NCI-H345 treated with DMSO at 0.1 percent for 48 hours (cell line): ENCODE measurements at regions not wholly inside any gene's neighbourhood (a gene's known extent, or its start where the extent isn't known, plus 50 kb on each side); places are given as distances from the start of the nearest gene placed in this dataset.
"Not testable (repeated sequence)": the region's sequence is repeated elsewhere in the genome, so short reads cannot be mapped to it uniquely, and the experiment has no call there.

Source experiments
- DNase-seq: peaks from one replicate; lab custom pipeline; 2025; ENCODE audit not compliant: unreplicated experiment; lab: John Stamatoyannopoulos, UW

DNA sequence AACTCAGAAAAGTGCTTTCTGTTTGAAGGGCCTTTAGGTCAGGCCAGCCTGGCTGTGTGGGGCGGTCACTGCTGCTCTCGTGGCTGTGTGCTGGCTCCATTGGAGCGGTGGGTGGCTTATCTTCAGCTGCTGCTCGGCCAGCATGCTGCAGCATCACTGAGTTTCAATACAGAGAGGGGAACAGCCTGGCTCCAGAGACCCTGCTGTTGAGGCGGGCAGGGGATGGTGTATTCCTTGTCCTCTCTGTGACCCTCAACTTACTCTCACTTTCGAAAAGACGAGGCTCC, 248.5 kb upstream of the ONECUT1 start:
- no peak for DNase-seq

- no peak for DNase-seq
Observed at GRCh38 chr15:53037904-53038654, 247.9 kb upstream of the ONECUT1 start.

DNA sequence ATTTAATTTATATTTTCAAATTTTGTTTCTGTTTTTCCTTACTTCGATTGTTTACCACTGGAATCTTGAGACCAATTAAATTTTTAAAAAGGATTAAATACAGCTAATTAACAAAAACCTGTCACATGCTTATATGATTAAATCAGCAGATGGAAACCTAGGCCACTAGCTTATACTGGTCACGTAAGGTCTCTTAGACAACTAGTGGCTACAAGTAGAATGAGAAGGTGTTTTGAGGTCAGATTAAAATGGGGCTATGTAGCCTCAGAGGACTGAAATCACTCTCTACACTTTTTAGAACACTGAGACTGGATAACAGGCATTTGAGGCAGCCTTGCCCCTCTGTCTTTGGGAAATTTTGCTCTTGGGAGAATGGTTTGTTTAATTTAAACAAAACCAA, 246.5 kb upstream of the ONECUT1 start:
- DNase-seq = no peak

- DNase-seq = no peak
Observed at GRCh38 chr15:53034767-53035245, 244.7 kb upstream of the ONECUT1 start.

DNA sequence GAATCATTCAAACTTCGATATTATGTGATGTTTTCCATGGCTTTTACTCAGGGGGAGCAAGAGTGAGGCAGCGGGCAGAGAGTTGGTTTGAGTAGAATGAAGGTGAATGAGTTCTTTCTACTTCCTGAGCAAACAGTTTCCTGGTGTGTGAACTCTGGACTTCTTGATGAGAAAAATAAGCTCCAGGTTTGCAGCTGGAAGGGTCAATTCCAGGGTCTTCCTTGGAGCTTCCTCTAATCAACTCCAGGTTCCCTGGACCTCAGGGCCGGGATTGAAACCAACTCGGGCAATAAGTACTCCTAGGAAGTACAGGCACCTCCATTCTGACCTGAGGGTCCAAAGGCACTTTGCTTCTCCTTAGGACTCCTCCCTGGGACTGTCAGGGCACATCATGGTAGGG, 243.6 kb upstream of the ONECUT1 start:
- no peak for DNase-seq

DNA sequence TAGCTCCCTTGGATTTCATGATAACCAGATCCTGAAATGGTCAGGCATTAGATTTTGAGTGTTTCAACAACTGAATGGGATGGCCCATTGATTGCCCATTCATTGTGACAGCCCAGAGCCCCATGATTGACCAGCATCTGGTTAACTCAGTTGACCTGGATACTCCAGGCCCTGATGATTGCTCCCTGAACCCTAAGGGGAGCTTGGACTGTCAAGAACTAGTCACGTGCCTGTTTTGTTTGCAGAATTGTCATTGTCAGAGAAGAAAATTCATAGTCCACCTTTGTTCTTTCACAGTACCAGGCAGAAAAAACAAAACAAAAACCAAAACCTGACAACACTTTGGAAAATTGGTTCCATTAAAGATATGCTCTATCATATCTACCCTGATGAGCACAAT, 241.3 kb upstream of the ONECUT1 start:
- DNase-seq = no peak

- no peak for DNase-seq
Observed at GRCh38 chr15:53022788-53023187, 232.7 kb upstream of the ONECUT1 start.

GRCh38 chr15:53013329-53013728, 223.2 kb upstream of the ONECUT1 start:
- DNase-seq = no peak

DNA sequence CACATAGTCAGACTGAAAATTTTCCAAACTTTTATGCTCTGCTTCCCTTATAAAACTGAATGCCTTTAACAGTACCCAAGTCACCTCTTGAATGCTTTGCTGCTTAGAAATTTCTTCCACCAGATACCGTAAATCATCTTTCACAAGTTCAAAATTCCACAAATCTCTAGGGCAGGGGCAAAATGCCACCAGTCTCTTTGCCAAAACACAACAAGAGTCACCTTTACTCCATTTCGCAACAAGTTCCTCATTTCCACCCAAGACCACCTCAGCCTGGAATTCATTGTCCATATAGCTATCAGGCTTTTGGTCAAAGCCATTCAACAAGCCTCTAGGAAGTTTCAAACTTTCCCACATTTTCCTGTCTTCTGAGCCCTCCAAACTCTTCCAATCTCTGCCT, 221.6 kb upstream of the ONECUT1 start:
- not testable (repeated sequence) for DNase-seq

GRCh38 chr15:53009093-53009492, 219.0 kb upstream of the ONECUT1 start:
- no peak for DNase-seq

DNA sequence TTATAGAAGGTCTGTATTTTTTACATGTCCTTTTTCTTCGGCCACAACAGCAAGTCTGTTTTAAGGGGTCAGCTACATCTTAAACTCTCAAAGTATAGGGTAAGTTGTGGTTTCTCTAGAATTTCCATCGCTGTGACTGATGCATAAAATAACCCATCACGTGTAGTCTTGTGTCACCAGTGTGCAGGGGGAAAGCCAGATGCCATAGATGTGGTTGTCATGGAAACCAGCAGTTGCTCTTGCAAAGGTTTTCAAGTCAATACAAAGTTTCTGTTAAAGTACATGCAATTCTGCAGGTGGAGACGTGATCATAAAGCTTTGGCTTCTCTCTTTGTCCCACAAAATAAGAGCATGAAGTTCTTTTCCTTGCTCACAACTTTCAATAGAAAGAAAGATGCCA, 210.3 kb upstream of the ONECUT1 start:
- DNase-seq = no peak

- no peak for DNase-seq
Observed at GRCh38 chr15:52997123-52997522, 207.0 kb upstream of the ONECUT1 start.

GRCh38 chr15:52994290-52994689, 204.2 kb upstream of the ONECUT1 start:
- no peak for DNase-seq

DNA sequence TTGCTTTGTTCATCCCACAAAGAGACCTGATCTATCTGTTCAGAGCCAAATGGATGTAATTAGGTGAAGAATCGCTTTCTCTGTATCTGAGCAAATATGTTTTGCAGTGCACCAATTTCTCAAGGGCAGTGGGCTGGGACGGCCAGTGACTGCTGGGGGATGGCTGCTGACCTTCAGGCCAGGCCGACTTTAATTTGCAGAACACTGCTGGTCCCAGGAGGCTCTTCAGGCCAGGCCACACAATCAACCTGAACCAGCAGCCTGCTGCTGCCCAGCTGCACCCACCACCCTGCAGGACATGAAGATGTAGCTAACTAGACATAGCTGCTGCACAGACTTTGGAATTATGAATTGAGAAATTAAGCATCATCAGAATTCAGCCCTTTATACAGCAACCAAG, 194.4 kb upstream of the ONECUT1 start:
- no peak for DNase-seq

DNA sequence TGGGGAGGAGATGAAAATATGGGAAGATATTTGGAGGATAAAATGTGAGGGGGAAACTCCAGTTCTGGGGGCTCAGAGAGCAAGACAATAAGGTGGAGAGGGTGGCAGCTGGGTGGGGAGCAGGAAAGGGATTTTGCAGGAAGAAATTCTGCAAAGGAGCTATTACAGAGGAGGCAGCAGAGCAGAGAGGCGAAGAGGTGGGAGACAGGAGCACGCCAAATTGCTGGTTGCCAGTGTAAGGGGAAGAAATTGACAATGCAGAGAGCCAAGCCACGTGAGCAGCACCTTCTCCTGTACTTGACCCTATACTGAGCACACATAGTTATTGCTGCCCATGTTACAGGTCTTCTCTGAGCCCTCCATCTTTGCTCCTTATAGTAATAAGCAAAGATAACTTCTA, 190.3 kb upstream of the ONECUT1 start:
- DNase-seq = no peak

- no peak for DNase-seq
Observed at GRCh38 chr15:52976516-52977075, 186.5 kb upstream of the ONECUT1 start.

DNA sequence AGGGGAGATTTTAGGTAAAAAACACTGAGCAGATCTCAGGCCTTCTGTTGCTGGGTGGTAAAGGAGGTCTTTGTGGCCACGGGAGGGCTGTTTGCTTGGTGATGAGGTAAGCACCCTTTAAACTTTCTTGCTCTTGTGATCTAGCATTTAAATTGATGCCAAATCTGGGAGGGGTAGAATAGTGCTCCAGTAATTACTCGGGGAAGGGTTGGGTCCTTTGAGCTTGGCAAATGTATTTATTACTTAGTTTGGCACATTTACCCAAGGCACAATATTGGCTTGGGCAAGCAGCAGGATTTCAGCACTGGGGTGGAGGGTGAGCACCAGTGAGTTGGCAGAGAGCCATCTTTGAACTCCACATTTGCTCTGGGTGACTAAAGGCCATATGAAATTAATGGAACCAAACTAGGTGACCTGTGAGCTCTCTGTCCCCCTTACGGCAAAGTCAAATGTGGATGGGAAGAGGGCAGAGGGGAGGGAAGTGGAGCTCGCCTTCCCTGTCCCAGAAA, 185.9 kb upstream of the ONECUT1 start:
- no peak for DNase-seq

GRCh38 chr15:52963865-52964264, 173.7 kb upstream of the ONECUT1 start:
- DNase-seq = no peak

GRCh38 chr15:52960283-52960682, 170.1 kb upstream of the ONECUT1 start:
- no peak for DNase-seq

GRCh38 chr15:52943746-52944145, 153.6 kb upstream of the ONECUT1 start:
- no peak for DNase-seq

- no peak for DNase-seq
Observed at GRCh38 chr15:52936489-52936888, 146.4 kb upstream of the ONECUT1 start.

GRCh38 chr15:52925130-52925529, 135.0 kb upstream of the ONECUT1 start:
- no peak for DNase-seq

DNA sequence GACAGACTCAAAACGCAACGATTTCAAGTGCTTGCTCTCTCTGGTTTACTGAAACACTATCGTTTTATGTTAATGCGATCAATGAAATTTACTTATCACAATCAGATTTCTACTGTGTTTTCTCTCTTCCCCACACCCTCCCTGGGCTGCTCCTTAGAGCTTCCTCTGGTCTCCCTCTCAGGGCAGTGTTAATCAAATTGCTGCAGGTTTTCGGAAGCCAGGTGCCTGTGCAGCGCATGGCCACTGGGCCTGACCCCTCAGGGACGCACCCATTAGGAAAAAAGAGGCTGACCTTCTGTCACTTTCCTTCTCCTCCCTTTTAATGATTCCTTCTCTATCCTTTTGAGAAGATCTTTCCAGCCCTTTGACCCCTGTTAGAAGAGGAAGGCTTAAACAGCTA, 134.5 kb upstream of the ONECUT1 start:
- no peak for DNase-seq
